IMR-90 (cell line): ENCODE measurements at regions not wholly inside any gene's neighbourhood (a gene's known extent, or its start where the extent isn't known, plus 50 kb on each side); places are given as distances from the start of the nearest gene placed in this dataset.

Experiments used
- ATAC-seq: fragments of 200-7000 bp; cut with Tn5 transposase; 2 replicates; pipeline ENCODE4 v1.9.1; 2020; ENCODE audit warnings: low read depth, mild to moderate bottlenecking, moderate library complexity
- BruUV-seq: library from RNA; stranded (reverse); fragments of 400-500 nt; replicated peaks from 2 replicates; lab custom pipeline; 2021; lab: Mats Ljungman, UMichigan
- CTCF ChIA-PET: fragments of 300-600 bp; formaldehyde crosslinking; extraction: SDS; loops from one replicate; lab custom pipeline; 2021; ENCODE audit warnings: antibody characterized with exemption; lab: Yijun Ruan, JAX
- POLR2A ChIA-PET: fragments of 300-600 bp; sonication (Branson Sonifier 250); formaldehyde crosslinking; loops from one replicate; lab custom pipeline; 2022; ENCODE audit warnings: antibody characterized with exemption; ENCODE audit not compliant: unreplicated experiment; lab: Charles Lee
- DNase-seq: peaks from one replicate; pipeline ENCODE4 v3.0.0; 2013
- H2AFZ ChIP-seq: replicated peaks from 2 replicates; pipeline ENCODE3; 2013; ENCODE audit warnings: low read length, mild to moderate bottlenecking; ENCODE audit not compliant: poor library complexity
- H2AK5ac ChIP-seq: 2 replicates; pipeline ENCODE4 v1.6.1; 2013; ENCODE audit warnings: low read depth, low read length, inconsistent platforms
- H2AK9ac ChIP-seq: replicated peaks from 2 replicates; pipeline ENCODE3; 2013; ENCODE audit warnings: mild to moderate bottlenecking, low read depth, low read length, moderate library complexity; ENCODE audit not compliant: poor library complexity
- H2BK120ac ChIP-seq: 2 replicates; pipeline ENCODE4 v1.6.1; 2013; ENCODE audit warnings: low read depth, low read length, inconsistent platforms
- H2BK15ac ChIP-seq: 3 replicates; pipeline ENCODE4 v1.6.1; 2013; ENCODE audit warnings: low read depth, low read length, inconsistent platforms
- H2BK20ac ChIP-seq: 2 replicates; pipeline ENCODE4 v1.6.1; 2013; ENCODE audit warnings: low read depth, mild to moderate bottlenecking, inconsistent platforms, low read length, moderate library complexity
- H2BK5ac ChIP-seq: 2 replicates; pipeline ENCODE4 v1.6.1; 2013; ENCODE audit warnings: mild to moderate bottlenecking, low read depth, low read length, inconsistent platforms; ENCODE audit not compliant: poor library complexity, severe bottlenecking
- H3K14ac ChIP-seq: replicated peaks from 2 replicates; pipeline ENCODE4 v1.6.1; 2013; ENCODE audit warnings: low read depth, low read length, inconsistent platforms
- H3K18ac ChIP-seq: 2 replicates; pipeline ENCODE4 v1.6.1; 2013; ENCODE audit warnings: low read depth, low read length, control low read depth
- H3K23ac ChIP-seq: 2 replicates; pipeline ENCODE4 v1.6.1; 2013; ENCODE audit warnings: low read depth, low read length, inconsistent platforms
- H3K27ac ChIP-seq: 2 replicates; pipeline ENCODE4 v1.5.1; 2013; ENCODE audit warnings: mild to moderate bottlenecking, control low read depth, low read length; ENCODE audit not compliant: insufficient read depth
- H3K27me3 ChIP-seq: 2 replicates; pipeline ENCODE4 v1.6.1; 2013; ENCODE audit warnings: low read length; ENCODE audit not compliant: control insufficient read depth, insufficient read depth
- H3K36me3 ChIP-seq: 2 replicates; pipeline ENCODE4 v1.6.1; 2013; ENCODE audit warnings: low read length, mixed read lengths; ENCODE audit not compliant: control insufficient read depth, insufficient read depth
- H3K4ac ChIP-seq: 2 replicates; pipeline ENCODE4 v1.6.1; 2013; ENCODE audit warnings: low read depth, low read length, inconsistent platforms
- H3K4me1 ChIP-seq: 2 replicates; pipeline ENCODE4 v1.6.1; 2013; ENCODE audit warnings: low read length, mixed read lengths; ENCODE audit not compliant: control insufficient read depth, insufficient read depth
- H3K4me2 ChIP-seq: 2 replicates; pipeline ENCODE4 v1.6.1; 2013; ENCODE audit warnings: low read depth, mild to moderate bottlenecking, control low read depth, low read length, moderate library complexity
- H3K4me3 ChIP-seq: 2 replicates; pipeline ENCODE4 v1.5.1; 2013; ENCODE audit warnings: low read depth, mild to moderate bottlenecking, control low read depth, low read length, moderate library complexity; ENCODE audit not compliant: insufficient read depth
- H3K56ac ChIP-seq: 2 replicates; pipeline ENCODE4 v1.6.1; 2013; ENCODE audit warnings: low read length, inconsistent platforms; ENCODE audit not compliant: insufficient read depth; ENCODE audit errors: extremely low read depth
- H3K79me1 ChIP-seq, 2 experiments: 2 replicates each; pipeline ENCODE4 v1.6.1; 2013; ENCODE audit warnings: low read length in 2 of 2, inconsistent platforms in 1 of 2, low read depth in 1 of 2
- H3K9ac ChIP-seq: 2 replicates; pipeline ENCODE4 v1.6.1; 2013; ENCODE audit warnings: low read depth, low read length, control low read depth
- H3K9me1 ChIP-seq: 2 replicates; pipeline ENCODE4 v1.6.1; 2013; ENCODE audit warnings: low read length, inconsistent platforms; ENCODE audit not compliant: insufficient read depth
- H3K9me3 ChIP-seq: 2 replicates; pipeline ENCODE4 v1.6.1; 2013; ENCODE audit warnings: low read length; ENCODE audit not compliant: control insufficient read depth, insufficient read depth
- H4K20me1 ChIP-seq: 2 replicates; pipeline ENCODE4 v1.6.1; 2013; ENCODE audit warnings: low read length, inconsistent platforms; ENCODE audit not compliant: insufficient read depth
- H4K5ac ChIP-seq: 2 replicates; pipeline ENCODE4 v1.6.1; 2013; ENCODE audit warnings: mild to moderate bottlenecking, low read depth, low read length, control low read depth
- H4K8ac ChIP-seq, 2 experiments: 2 replicates each; pipeline ENCODE4 v1.6.1; 2013; ENCODE audit warnings: low read depth in 2 of 2, low read length in 2 of 2, control low read depth in 1 of 2, inconsistent platforms in 1 of 2
- H4K91ac ChIP-seq: 2 replicates; pipeline ENCODE4 v1.6.1; 2013; ENCODE audit warnings: low read depth, low read length, inconsistent platforms; ENCODE audit not compliant: insufficient read depth
- BHLHE40 ChIP-seq: fragments of 150-350 bp; IDR thresholded peaks from 2 replicates; pipeline ENCODE4 v1.6.1; 2016; ENCODE audit warnings: mild to moderate bottlenecking, low read depth, low read length
- CEBPB ChIP-seq: IDR thresholded peaks from 2 replicates; pipeline ENCODE4 v1.6.1; 2012; ENCODE audit warnings: low read depth, low read length, improper control_type of control experiment
- CHD1 ChIP-seq: IDR thresholded peaks from 2 replicates; pipeline ENCODE4 v1.6.1; 2012; ENCODE audit warnings: low read depth, low read length, improper control_type of control experiment
- FOS ChIP-seq: fragments of 150-350 bp; IDR thresholded peaks from 2 replicates; pipeline ENCODE4 v1.6.1; 2016; ENCODE audit warnings: low read depth, low read length
- MAFK ChIP-seq: IDR thresholded peaks from 2 replicates; pipeline ENCODE4 v1.6.1; 2012; ENCODE audit warnings: low read depth, low read length, improper control_type of control experiment
- MAZ ChIP-seq: IDR thresholded peaks from 2 replicates; pipeline ENCODE4 v1.6.1; 2012; ENCODE audit warnings: low read depth, mild to moderate bottlenecking, low read length, improper control_type of control experiment, moderate library complexity, borderline replicate concordance
- NFE2L2 ChIP-seq: fragments of 150-350 bp; IDR thresholded peaks from 2 replicates; pipeline ENCODE4 v1.6.1; 2016; ENCODE audit warnings: low read depth, mild to moderate bottlenecking, low read length
- POLR2A ChIP-seq: IDR thresholded peaks from 2 replicates; pipeline ENCODE4 v1.6.1; 2012; ENCODE audit warnings: mild to moderate bottlenecking, low read depth, low read length
- RAD21 ChIP-seq: IDR thresholded peaks from 2 replicates; pipeline ENCODE4 v1.6.1; 2012; ENCODE audit warnings: low read length, improper control_type of control experiment
- RCOR1 ChIP-seq: IDR thresholded peaks from 2 replicates; pipeline ENCODE4 v1.6.1; 2012; ENCODE audit warnings: mild to moderate bottlenecking, low read length, improper control_type of control experiment; ENCODE audit not compliant: insufficient replicate concordance
- RFX5 ChIP-seq: IDR thresholded peaks from 2 replicates; pipeline ENCODE4 v1.8.0; 2012; ENCODE audit warnings: low read depth, mild to moderate bottlenecking, low read length, moderate library complexity
- SMC3 ChIP-seq: fragments of 150-350 bp; IDR thresholded peaks from 2 replicates; pipeline ENCODE4 v1.6.1; 2016; ENCODE audit warnings: low read depth, mild to moderate bottlenecking, antibody characterized with exemption, low read length, moderate library complexity
- WGBS, 2 experiments: methylation state at CpG; one replicate each; pipeline versions ENCODE4 v1.1.5 to v1.1.7; 2013; ENCODE audit warnings: missing lambda C conversion rate in 2 of 2; ENCODE audit not compliant: insufficient read length in 1 of 2; ENCODE audit errors: extremely low coverage in 2 of 2; 5-methylcytosine and 5-hydroxymethylcytosine counted together
- dilution Hi-C: fragments of 300-500 bp; cut with HindIII; formaldehyde crosslinking; loops from one replicate; pipeline ENCODE4 v1.14.3; 2018; ENCODE audit warnings: low sequenced_read_pairs; ENCODE audit not compliant: unreplicated experiment
- in situ Hi-C: fragments of 300-500 bp; cut with MboI; formaldehyde crosslinking; loops from 3 replicates; pipeline ENCODE4 v1.14.3; 2019; ENCODE audit warnings: low sequenced_read_pairs, inconsistent platforms, mixed read lengths
- intact Hi-C: fragments of 100-400 bp; cut with micrococcal nuclease; formaldehyde crosslinking; loops from 2 replicates; pipeline ENCODE4 v1.10.0; 2022
- TF ChIP-seq, protein P1 (sequence below): fragments of 150-350 bp; IDR thresholded peaks from 2 replicates; pipeline ENCODE4 v1.6.1; 2016; ENCODE audit warnings: low read depth, mild to moderate bottlenecking, low read length, moderate library complexity, borderline replicate concordance
- TF ChIP-seq, protein P2 (sequence below): fragments of 150-350 bp; IDR thresholded peaks from 2 replicates; pipeline ENCODE4 v1.6.1; 2017; ENCODE audit warnings: mild to moderate bottlenecking, antibody characterized with exemption, low read length, low read depth

DNA sequence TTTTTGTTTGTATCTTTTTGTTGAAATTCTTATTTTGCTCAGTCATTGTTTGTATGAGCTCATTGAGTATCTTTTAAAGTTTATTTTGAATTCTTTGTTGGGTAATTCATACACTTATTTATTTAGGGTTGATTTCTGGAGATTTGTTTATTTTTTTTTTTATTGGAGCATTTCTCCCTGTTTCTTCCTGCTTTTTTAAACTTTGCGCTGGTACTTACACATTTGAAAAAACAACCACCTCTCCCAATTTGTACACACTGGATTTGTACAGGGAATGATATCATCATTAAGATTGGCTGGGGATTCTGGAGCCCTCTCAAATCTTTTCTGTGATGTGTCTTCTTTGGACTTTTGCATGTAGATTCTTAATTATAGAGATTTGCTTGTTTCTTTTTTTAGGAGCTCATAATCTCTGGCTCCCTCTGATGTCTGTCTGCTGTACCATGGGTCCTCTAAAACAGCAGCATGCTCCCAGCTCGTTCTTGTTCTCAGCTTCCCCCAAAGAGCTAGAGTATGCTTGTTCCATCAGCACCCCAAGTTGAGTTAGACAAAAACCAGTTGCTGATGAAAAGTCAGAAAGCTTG, 310.7 kb downstream of the DUSP10 start:
- Histone ChIP-seq H2BK120ac (peak overlapping the region; percentile 61), H3K9me3 (peaks cover 2% of the 10 kb centered on the region; the same call in 1 of the 2 replicates), H2BK5ac (peak overlapping the region; percentile 88), H3K4me2 (peak overlapping the region; percentile 21; the same call in 1 of the 2 replicates), H3K4me1 (peaks cover 6% of the 10 kb centered on the region), H2BK15ac (peak overlapping the region; percentile 62; the same call in 1 of the 3 replicates), H3K9ac (peak overlapping the region; percentile 4; the same call in 1 of the 2 replicates), H3K9me1 (peaks cover 2% of the 10 kb centered on the region; the same call in 1 of the 2 replicates), H3K14ac (peak overlapping the region; percentile 54), H2AFZ (peak overlapping the region; percentile 58), H3K27me3 (no peaks in the 10 kb centered on the region), H2BK20ac (peak overlapping the region; percentile 36), H3K4ac (peak overlapping the region; percentile 65), H3K27ac (peak overlapping the region; percentile 48; the same call in 1 of the 2 replicates), H4K5ac (no peak overlapping the region; the same call in 1 of the 2 replicates), H3K79me1 (no peaks in the 10 kb centered on the region), H3K56ac (peak overlapping the region; percentile 66; the same call in 1 of the 2 replicates), H3K4me3 (no peak overlapping the region), H4K8ac (0 out of 4 replicates have a peak overlapping the region, but pooled peaks have one; percentile 1 to 45), H4K20me1 (no peaks in the 10 kb centered on the region), H2AK9ac (no peak overlapping the region), H2AK5ac (peak overlapping the region; percentile 53; the same call in 1 of the 2 replicates), H3K36me3 (no peaks in the 10 kb centered on the region), H4K91ac (peak overlapping the region; percentile 43; the same call in 1 of the 2 replicates), H3K23ac (peak overlapping the region; percentile 62), H3K18ac (peak overlapping the region; percentile 10)
- WGBS, 2 experiments: no CpG with 5 or more reads among the region's 2 CpGs
- POLR2A ChIA-PET: interaction anchor here (1.3 kb wide), 1 partner anchor 167 kb away, joined by 6 read pairs; no protein-coding TSS in a partner anchor
- intact Hi-C loops (loop anchor here (1.0 to 10.0 kb wide), 6 partner anchors 163 to 1656 kb away; no protein-coding TSS in a partner anchor), in situ Hi-C loops (loop anchor here (10.0 kb wide), 2 partner anchors 166 to 616 kb away; no protein-coding TSS in a partner anchor), dilution Hi-C loops (no loop called here)
- ATAC-seq: peak; percentile 57
- DNase-seq: peak; percentile 40
- CTCF ChIA-PET: interaction anchor here (0.6 to 3.0 kb wide), 18 partner anchors 11 to 1128 kb away, joined by 3 to 43 read pairs (median 4); no protein-coding TSS in a partner anchor
- BruUV-seq: no TSS peak
- TF ChIP-seq MAFK (no peak), FOS (no peak), CEBPB (no peak), SMC3 (peak; percentile 23), CHD1 (no peak), RFX5 (no peak), NFE2L2 (peak; percentile 77), RCOR1 (no peak), POLR2A (no peak), RAD21 (peak; percentile 49), MAZ (no peak), BHLHE40 (no peak)
- TF ChIP-seq, protein P1, sequence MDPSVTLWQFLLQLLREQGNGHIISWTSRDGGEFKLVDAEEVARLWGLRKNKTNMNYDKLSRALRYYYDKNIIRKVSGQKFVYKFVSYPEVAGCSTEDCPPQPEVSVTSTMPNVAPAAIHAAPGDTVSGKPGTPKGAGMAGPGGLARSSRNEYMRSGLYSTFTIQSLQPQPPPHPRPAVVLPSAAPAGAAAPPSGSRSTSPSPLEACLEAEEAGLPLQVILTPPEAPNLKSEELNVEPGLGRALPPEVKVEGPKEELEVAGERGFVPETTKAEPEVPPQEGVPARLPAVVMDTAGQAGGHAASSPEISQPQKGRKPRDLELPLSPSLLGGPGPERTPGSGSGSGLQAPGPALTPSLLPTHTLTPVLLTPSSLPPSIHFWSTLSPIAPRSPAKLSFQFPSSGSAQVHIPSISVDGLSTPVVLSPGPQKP: no peak
- TF ChIP-seq, protein P2, sequence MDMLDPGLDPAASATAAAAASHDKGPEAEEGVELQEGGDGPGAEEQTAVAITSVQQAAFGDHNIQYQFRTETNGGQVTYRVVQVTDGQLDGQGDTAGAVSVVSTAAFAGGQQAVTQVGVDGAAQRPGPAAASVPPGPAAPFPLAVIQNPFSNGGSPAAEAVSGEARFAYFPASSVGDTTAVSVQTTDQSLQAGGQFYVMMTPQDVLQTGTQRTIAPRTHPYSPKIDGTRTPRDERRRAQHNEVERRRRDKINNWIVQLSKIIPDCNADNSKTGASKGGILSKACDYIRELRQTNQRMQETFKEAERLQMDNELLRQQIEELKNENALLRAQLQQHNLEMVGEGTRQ: no peak
